Panc1 (cell line): ENCODE measurements at regions not wholly inside any gene's neighbourhood (a gene's known extent, or its start where the extent isn't known, plus 50 kb on each side); places are given as distances from the start of the nearest gene placed in this dataset.

Source experiments
- ATAC-seq: fragments of 200-7000 bp; cut with Tn5 transposase; 2 replicates; pipeline ENCODE4 v1.9.1; 2020; ENCODE audit warnings: mild to moderate bottlenecking, moderate library complexity
- BruUV-seq: library from RNA; stranded (reverse); fragments of 400-500 nt; replicated peaks from 2 replicates; lab custom pipeline; 2021; lab: Mats Ljungman, UMichigan
- CTCF ChIA-PET: fragments of 300-600 bp; sonication (Branson Sonifier 250); formaldehyde crosslinking; loops from one replicate; lab custom pipeline; 2022; ENCODE audit warnings: antibody characterized with exemption; lab: Charles Lee
- POLR2A ChIA-PET: fragments of 300-600 bp; sonication (Branson Sonifier 250); formaldehyde crosslinking; loops from one replicate; lab custom pipeline; 2022; ENCODE audit warnings: antibody characterized with exemption; lab: Charles Lee
- DNase-seq: peaks from one replicate; pipeline ENCODE4 v3.0.0-alpha.2; 2010; ENCODE audit warnings: low read depth, low spot score
- H3K27ac ChIP-seq: 2 replicates; pipeline ENCODE4 v1.5.1; 2011; ENCODE audit warnings: mild to moderate bottlenecking, low read length, inconsistent platforms
- H3K27me3 ChIP-seq: fragments of 200-500 bp; sonication (Bioruptor generic); 2 replicates; pipeline ENCODE4 v1.6.0; 2014; ENCODE audit warnings: low read length, inconsistent platforms; ENCODE audit not compliant: control insufficient read depth, insufficient read depth
- H3K36me3 ChIP-seq: fragments of 200-500 bp; sonication (Bioruptor generic); 2 replicates; pipeline ENCODE4 v1.5.1; 2014; ENCODE audit warnings: inconsistent platforms, mild to moderate bottlenecking, low read length, moderate library complexity; ENCODE audit not compliant: control insufficient read depth, insufficient read depth
- H3K4me1 ChIP-seq: 2 replicates; pipeline ENCODE4 v1.5.1; 2011; ENCODE audit warnings: inconsistent platforms, mild to moderate bottlenecking, low read length, moderate library complexity; ENCODE audit not compliant: control insufficient read depth, insufficient read depth
- H3K4me3 ChIP-seq, 2 experiments: 2 replicates each; pipeline ENCODE4 v1.5.1; 2011 to 2012; ENCODE audit warnings: low read depth in 2 of 2, low read length in 2 of 2, mild to moderate bottlenecking in 2 of 2, inconsistent platforms in 1 of 2, moderate library complexity in 1 of 2
- H3K9me3 ChIP-seq: fragments of 200-500 bp; sonication (Bioruptor generic); 2 replicates; pipeline ENCODE4 v1.5.1; 2014; ENCODE audit warnings: low read depth, mild to moderate bottlenecking, inconsistent platforms, low read length, moderate library complexity; ENCODE audit not compliant: control insufficient read depth, insufficient read depth
- POLR2AphosphoS5 ChIP-seq: IDR thresholded peaks from 2 replicates; pipeline ENCODE4 v1.6.1; 2012; ENCODE audit warnings: mild to moderate bottlenecking, low read depth, low read length, moderate library complexity
- REST ChIP-seq, 2 experiments: IDR thresholded peaks; 2 replicates each; pipeline ENCODE4 v1.6.1; 2011 to 2012; ENCODE audit warnings: low read depth in 2 of 2, control low read depth in 1 of 2, low read length in 1 of 2, mild to moderate bottlenecking in 1 of 2, moderate library complexity in 1 of 2; ENCODE audit not compliant: insufficient read depth in 1 of 2
- SIN3A ChIP-seq: IDR thresholded peaks from 2 replicates; pipeline ENCODE4 v1.6.1; 2012; ENCODE audit warnings: low read depth, mild to moderate bottlenecking, low read length, moderate library complexity, borderline replicate concordance; ENCODE audit not compliant: insufficient read depth
- TCF7L2 ChIP-seq: IDR thresholded peaks from 2 replicates; pipeline ENCODE4 v1.6.1; 2011; ENCODE audit warnings: mild to moderate bottlenecking, low read depth, low read length, inconsistent platforms
- in situ Hi-C: cut with HindIII; loops from 2 replicates; pipeline ENCODE4 v1.10.0; 2016; ENCODE audit warnings: low sequenced_read_pairs, low pct_unique_long_range_greater_than_20kb
- intact Hi-C: fragments of 100-400 bp; cut with micrococcal nuclease; formaldehyde crosslinking; loops from one replicate; pipeline ENCODE4 v1.10.0; 2022; ENCODE audit not compliant: unreplicated experiment
- TF ChIP-seq, protein P1 (sequence below): fragments of 450-650 bp; IDR thresholded peaks from 2 replicates; pipeline ENCODE4 v1.5.1; 2017; ENCODE audit warnings: mild to moderate bottlenecking

GRCh38 chr15:62818691-62819090 lies 223.9 kb upstream of the TPM1 start:
- BruUV-seq: no TSS peak
- intact Hi-C loops (no loop called here), in situ Hi-C loops (no loop called here)
- Histone ChIP-seq H3K36me3 (no peaks in the 10 kb centered on the region), H3K27me3 (no peaks in the 10 kb centered on the region), H3K4me1 (no peaks in the 10 kb centered on the region), H3K27ac (no peak overlapping the region), H3K4me3 (no peak overlapping the region), H3K9me3 (no peaks in the 10 kb centered on the region)
- CTCF ChIA-PET: no interaction called here
- POLR2A ChIA-PET: no interaction called here
- ATAC-seq (no peak), DNase-seq (no peak)
- no peak for TF ChIP-seq REST (IDR thresholded peaks at IDR 0.05; ENCODE audit: insufficient read depth in 1 of 2, low read depth in 2 of 2, low read length in 1 of 2)
- no peak for TF ChIP-seq POLR2AphosphoS5
- TF ChIP-seq, protein P1, sequence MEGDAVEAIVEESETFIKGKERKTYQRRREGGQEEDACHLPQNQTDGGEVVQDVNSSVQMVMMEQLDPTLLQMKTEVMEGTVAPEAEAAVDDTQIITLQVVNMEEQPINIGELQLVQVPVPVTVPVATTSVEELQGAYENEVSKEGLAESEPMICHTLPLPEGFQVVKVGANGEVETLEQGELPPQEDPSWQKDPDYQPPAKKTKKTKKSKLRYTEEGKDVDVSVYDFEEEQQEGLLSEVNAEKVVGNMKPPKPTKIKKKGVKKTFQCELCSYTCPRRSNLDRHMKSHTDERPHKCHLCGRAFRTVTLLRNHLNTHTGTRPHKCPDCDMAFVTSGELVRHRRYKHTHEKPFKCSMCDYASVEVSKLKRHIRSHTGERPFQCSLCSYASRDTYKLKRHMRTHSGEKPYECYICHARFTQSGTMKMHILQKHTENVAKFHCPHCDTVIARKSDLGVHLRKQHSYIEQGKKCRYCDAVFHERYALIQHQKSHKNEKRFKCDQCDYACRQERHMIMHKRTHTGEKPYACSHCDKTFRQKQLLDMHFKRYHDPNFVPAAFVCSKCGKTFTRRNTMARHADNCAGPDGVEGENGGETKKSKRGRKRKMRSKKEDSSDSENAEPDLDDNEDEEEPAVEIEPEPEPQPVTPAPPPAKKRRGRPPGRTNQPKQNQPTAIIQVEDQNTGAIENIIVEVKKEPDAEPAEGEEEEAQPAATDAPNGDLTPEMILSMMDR: no peak
- no peak for TF ChIP-seq SIN3A
- no peak for TF ChIP-seq TCF7L2

GRCh38 chr15:62821384-62822131 lies 221.0 kb upstream of the TPM1 start:
- in situ Hi-C loops (no loop called here), intact Hi-C loops (no loop called here)
- H3K9me3 ChIP-seq: no peaks in the 10 kb centered on the region
- no peak for ATAC-seq
- no TSS peak for BruUV-seq
- no peak overlapping the region for H3K4me3 ChIP-seq
- ChIA-PET POLR2A (no interaction called here), CTCF (interaction anchor here (0.6 kb wide), 1 partner anchor 458 kb away, joined by 8 read pairs; no protein-coding TSS in a partner anchor)
- no peaks in the 10 kb centered on the region for H3K4me1 ChIP-seq
- H3K27me3 ChIP-seq: no peaks in the 10 kb centered on the region
- TF ChIP-seq TCF7L2: no peak
- no peak for TF ChIP-seq POLR2AphosphoS5
- TF ChIP-seq, protein P1: no peak
- TF ChIP-seq REST (IDR thresholded peaks at IDR 0.05; ENCODE audit: insufficient read depth in 1 of 2, low read depth in 2 of 2, low read length in 1 of 2): no peak
- no peak for TF ChIP-seq SIN3A
- H3K27ac ChIP-seq: no peak overlapping the region
- DNase-seq: no peak
- no peaks in the 10 kb centered on the region for H3K36me3 ChIP-seq
